Nephron (organoid): ENCODE measurements at regions not wholly inside any gene's neighbourhood (a gene's known extent, or its start where the extent isn't known, plus 50 kb on each side); places are given as distances from the start of the nearest gene placed in this dataset.

ENCODE experiments used
- H3K27ac Mint-ChIP-seq, 3 experiments: 2 replicates each; pipeline ENCODE4 v1.8.0; 2020; ENCODE audit warnings: mixed read lengths in 3 of 3, mild to moderate bottlenecking in 2 of 3, moderate library complexity in 1 of 3
- H3K27me3 Mint-ChIP-seq: 2 replicates; pipeline ENCODE4 v1.8.0; 2021; ENCODE audit warnings: low read depth, mild to moderate bottlenecking, moderate library complexity, mixed read lengths
- H3K36me3 Mint-ChIP-seq: 2 replicates; pipeline ENCODE4 v1.8.0; 2020; ENCODE audit warnings: low read depth, mixed read lengths
- H3K4me1 Mint-ChIP-seq: 2 replicates; pipeline ENCODE4 v1.8.0; 2020; ENCODE audit warnings: mixed read lengths
- H3K4me3 Mint-ChIP-seq, 3 experiments: 2 replicates each; pipeline ENCODE4 v1.8.0; 2020; ENCODE audit warnings: mild to moderate bottlenecking in 3 of 3, mixed read lengths in 3 of 3, moderate library complexity in 2 of 3
- H3K9me3 Mint-ChIP-seq: 2 replicates; pipeline ENCODE4 v1.8.0; 2020; ENCODE audit warnings: mixed read lengths
- TF ChIP-seq, protein P1 (sequence below), 3 experiments: fragments of 200-600 bp; sonication (generic); IDR thresholded peaks; one replicate each; pipeline ENCODE4 v1.5.0; 2021; ENCODE audit warnings: antibody characterized with exemption in 3 of 3; ENCODE audit not compliant: unreplicated experiment in 3 of 3

- Mint-ChIP-seq H3K4me1 (no peaks in the 10 kb centered on the region), H3K27me3 (no peaks in the 10 kb centered on the region), H3K36me3 (no peaks in the 10 kb centered on the region), H3K27ac (no peak overlapping the region), H3K4me3 (no peak overlapping the region), H3K9me3 (peaks cover 8% of the 10 kb centered on the region)
- TF ChIP-seq, protein P1, sequence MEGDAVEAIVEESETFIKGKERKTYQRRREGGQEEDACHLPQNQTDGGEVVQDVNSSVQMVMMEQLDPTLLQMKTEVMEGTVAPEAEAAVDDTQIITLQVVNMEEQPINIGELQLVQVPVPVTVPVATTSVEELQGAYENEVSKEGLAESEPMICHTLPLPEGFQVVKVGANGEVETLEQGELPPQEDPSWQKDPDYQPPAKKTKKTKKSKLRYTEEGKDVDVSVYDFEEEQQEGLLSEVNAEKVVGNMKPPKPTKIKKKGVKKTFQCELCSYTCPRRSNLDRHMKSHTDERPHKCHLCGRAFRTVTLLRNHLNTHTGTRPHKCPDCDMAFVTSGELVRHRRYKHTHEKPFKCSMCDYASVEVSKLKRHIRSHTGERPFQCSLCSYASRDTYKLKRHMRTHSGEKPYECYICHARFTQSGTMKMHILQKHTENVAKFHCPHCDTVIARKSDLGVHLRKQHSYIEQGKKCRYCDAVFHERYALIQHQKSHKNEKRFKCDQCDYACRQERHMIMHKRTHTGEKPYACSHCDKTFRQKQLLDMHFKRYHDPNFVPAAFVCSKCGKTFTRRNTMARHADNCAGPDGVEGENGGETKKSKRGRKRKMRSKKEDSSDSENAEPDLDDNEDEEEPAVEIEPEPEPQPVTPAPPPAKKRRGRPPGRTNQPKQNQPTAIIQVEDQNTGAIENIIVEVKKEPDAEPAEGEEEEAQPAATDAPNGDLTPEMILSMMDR (IDR thresholded peaks at IDR 0.05; ENCODE audit: unreplicated experiment in 3 of 3) = no peak
These were observed 95.6 kb upstream of the KCTD3 start for GRCh38 chr1:215471463-215471862.

DNA sequence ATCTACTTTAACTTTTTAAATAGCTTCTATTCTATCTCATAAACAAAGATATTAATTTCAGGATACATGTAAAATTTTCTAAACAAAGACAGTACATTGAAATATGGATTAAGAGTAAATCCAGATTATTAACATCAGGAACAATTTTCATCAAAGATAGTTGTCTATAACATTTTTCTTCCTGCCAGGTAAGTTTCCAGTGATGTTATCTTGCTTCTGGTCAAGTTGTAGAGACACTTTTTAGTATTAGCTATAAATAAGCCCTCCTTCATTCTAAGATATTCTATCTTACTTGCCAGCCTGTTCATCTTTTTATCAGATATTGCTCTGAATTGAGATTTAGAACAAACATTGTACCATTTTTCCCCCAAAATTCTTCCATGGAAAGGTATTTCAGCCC lies 94.4 kb upstream of the KCTD3 start:
- Mint-ChIP-seq H3K27me3 (no peaks in the 10 kb centered on the region), H3K4me3 (no peak overlapping the region), H3K9me3 (peaks cover 11% of the 10 kb centered on the region), H3K36me3 (no peaks in the 10 kb centered on the region), H3K4me1 (no peaks in the 10 kb centered on the region), H3K27ac (no peak overlapping the region)
- TF ChIP-seq, protein P1 (IDR thresholded peaks at IDR 0.05; ENCODE audit: unreplicated experiment in 3 of 3) = no peak

DNA sequence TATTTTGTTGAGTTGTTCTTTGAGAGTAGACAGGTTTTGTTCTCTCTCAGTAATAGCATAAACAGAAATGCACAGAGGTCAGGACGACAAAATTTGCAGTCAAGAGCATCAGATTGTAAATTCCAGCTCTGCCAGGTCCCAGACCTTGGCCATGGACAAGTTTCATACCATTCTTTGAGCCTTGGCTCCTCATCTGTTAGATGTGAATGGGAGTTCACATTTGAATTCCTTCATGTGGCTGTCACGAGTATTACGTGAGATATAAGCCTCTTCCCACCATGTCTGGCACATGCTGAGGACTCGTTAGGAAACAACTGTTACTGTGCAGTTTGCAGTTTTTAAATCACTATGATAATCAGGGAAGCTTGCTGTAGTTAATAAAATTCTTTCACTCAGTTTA lies 93.2 kb upstream of the KCTD3 start:
- TF ChIP-seq, protein P1 (IDR thresholded peaks at IDR 0.05; ENCODE audit: unreplicated experiment in 3 of 3) = no peak
- Mint-ChIP-seq H3K27ac (no peak overlapping the region), H3K9me3 (peaks cover 17% of the 10 kb centered on the region), H3K4me3 (no peak overlapping the region), H3K27me3 (no peaks in the 10 kb centered on the region), H3K36me3 (no peaks in the 10 kb centered on the region), H3K4me1 (no peaks in the 10 kb centered on the region)

DNA sequence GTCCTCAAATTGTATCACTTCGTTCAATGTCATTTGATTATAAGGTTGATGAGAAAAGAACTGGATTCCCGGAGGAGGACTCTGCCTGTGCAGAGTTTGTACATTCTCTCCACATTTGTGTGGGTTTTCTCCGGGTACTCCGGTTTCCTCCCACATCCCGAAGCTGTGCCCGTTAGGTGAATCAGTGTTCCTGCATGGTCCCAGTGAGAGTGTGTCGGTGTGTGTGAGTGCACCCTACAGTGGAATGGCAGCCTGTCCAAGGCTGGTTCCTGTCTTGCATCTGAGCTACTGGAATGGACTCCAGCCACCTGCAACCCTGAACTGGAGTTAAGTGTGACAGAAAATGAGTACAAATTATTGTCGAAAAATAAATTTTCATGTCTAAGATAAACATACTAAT lies 92.2 kb upstream of the KCTD3 start:
- TF ChIP-seq, protein P1 (IDR thresholded peaks at IDR 0.05; ENCODE audit: unreplicated experiment in 3 of 3) = no peak
- Mint-ChIP-seq H3K4me1 (no peaks in the 10 kb centered on the region), H3K4me3 (no peak overlapping the region)

GRCh38 chr1:215475796-215476481 lies 91.2 kb upstream of the KCTD3 start:
- peaks cover 17% of the 10 kb centered on the region for H3K9me3 Mint-ChIP-seq
- no peaks in the 10 kb centered on the region for H3K36me3 Mint-ChIP-seq
- H3K27ac Mint-ChIP-seq = no peak overlapping the region
- TF ChIP-seq, protein P1 (IDR thresholded peaks at IDR 0.05; ENCODE audit: unreplicated experiment in 3 of 3) = no peak
- no peaks in the 10 kb centered on the region for H3K4me1 Mint-ChIP-seq
- H3K27me3 Mint-ChIP-seq = no peaks in the 10 kb centered on the region
- H3K4me3 Mint-ChIP-seq = no peak overlapping the region

More for the DNA sequence above, 92.2 kb upstream of the KCTD3 start:
- Mint-ChIP-seq H3K27ac (no peak overlapping the region), H3K27me3 (no peaks in the 10 kb centered on the region), H3K36me3 (no peaks in the 10 kb centered on the region), H3K9me3 (peaks cover 17% of the 10 kb centered on the region)

GRCh38 chr1:215476541-215476940 lies 90.6 kb upstream of the KCTD3 start:
- no peak overlapping the region for H3K4me3 Mint-ChIP-seq
- no peaks in the 10 kb centered on the region for H3K36me3 Mint-ChIP-seq
- peaks cover 17% of the 10 kb centered on the region for H3K9me3 Mint-ChIP-seq
- H3K4me1 Mint-ChIP-seq = no peaks in the 10 kb centered on the region
- H3K27me3 Mint-ChIP-seq = no peaks in the 10 kb centered on the region
- TF ChIP-seq, protein P1 (IDR thresholded peaks at IDR 0.05; ENCODE audit: unreplicated experiment in 3 of 3) = no peak
- H3K27ac Mint-ChIP-seq = no peak overlapping the region
